GM23338 (cell line): ENCODE measurements at regions not wholly inside any gene's neighbourhood (a gene's known extent, or its start where the extent isn't known, plus 50 kb on each side); places are given as distances from the start of the nearest gene placed in this dataset.

Source experiments
- ATAC-seq: fragments of 200-7000 bp; cut with Tn5 transposase; 3 replicates; pipeline ENCODE4 v1.9.1; 2020
- DNase-seq: peaks from one replicate; pipeline ENCODE4 v3.0.0-alpha.2; 2015; ENCODE audit warnings: low spot score
- H2AFZ ChIP-seq: fragments of 200-600 bp; sonication (generic); 2 replicates; pipeline ENCODE4 v1.8.0; 2016; ENCODE audit warnings: antibody characterized with exemption, mild to moderate bottlenecking, moderate library complexity
- H3F3A ChIP-seq: fragments of 200-600 bp; sonication (generic); replicated peaks from 2 replicates; pipeline ENCODE4 v1.8.0; 2017; ENCODE audit warnings: antibody characterized with exemption, mixed run types, low read depth
- H3K27ac ChIP-seq: fragments of 200-600 bp; sonication (generic); 2 replicates; pipeline ENCODE4 v1.6.1; 2016; ENCODE audit warnings: low read depth
- H3K27me3 ChIP-seq: fragments of 200-600 bp; sonication (generic); 2 replicates; pipeline ENCODE4 v1.8.0; 2016; ENCODE audit warnings: mild to moderate bottlenecking, mixed run types, moderate library complexity; ENCODE audit not compliant: insufficient read depth
- H3K36me3 ChIP-seq: fragments of 200-600 bp; sonication (generic); 2 replicates; pipeline ENCODE4 v1.8.0; 2016; ENCODE audit warnings: mild to moderate bottlenecking; ENCODE audit not compliant: insufficient read depth
- H3K4me1 ChIP-seq: fragments of 200-600 bp; sonication (generic); 2 replicates; pipeline ENCODE4 v1.8.0; 2016; ENCODE audit warnings: mild to moderate bottlenecking, moderate library complexity; ENCODE audit not compliant: insufficient read depth
- H3K4me2 ChIP-seq: fragments of 200-600 bp; sonication (generic); 2 replicates; pipeline ENCODE4 v1.7.1; 2017; ENCODE audit warnings: mixed run types
- H3K4me3 ChIP-seq: fragments of 200-600 bp; sonication (generic); 2 replicates; pipeline ENCODE4 v1.6.1; 2016; ENCODE audit warnings: mixed run types
- H3K79me2 ChIP-seq: fragments of 200-600 bp; sonication (generic); replicated peaks from 2 replicates; pipeline ENCODE4 v1.8.0; 2017; ENCODE audit warnings: mild to moderate bottlenecking; ENCODE audit not compliant: insufficient read depth
- H3K9me2 ChIP-seq: fragments of 200-600 bp; sonication (generic); 2 replicates; pipeline ENCODE4 v1.8.0; 2017; ENCODE audit not compliant: insufficient read depth
- H4K20me1 ChIP-seq: fragments of 200-600 bp; sonication (generic); replicated peaks from 2 replicates; pipeline ENCODE4 v1.8.0; 2017; ENCODE audit warnings: mild to moderate bottlenecking; ENCODE audit not compliant: insufficient read depth
- H3K27ac Mint-ChIP-seq: 2 replicates; pipeline ENCODE4 v1.8.0; 2020; ENCODE audit warnings: inconsistent platforms, mild to moderate bottlenecking, moderate library complexity, mixed read lengths
- H3K27me3 Mint-ChIP-seq: 3 replicates; pipeline ENCODE4 v1.8.0; 2022; ENCODE audit warnings: low read depth, mild to moderate bottlenecking, moderate library complexity, mixed read lengths, inconsistent platforms; ENCODE audit not compliant: insufficient read depth, poor library complexity
- H3K36me3 Mint-ChIP-seq: 3 replicates; pipeline ENCODE4 v1.8.0; 2021; ENCODE audit warnings: low read depth, mild to moderate bottlenecking, inconsistent platforms, moderate library complexity, mixed read lengths
- H3K4me1 Mint-ChIP-seq: 3 replicates; pipeline ENCODE4 v1.8.0; 2020; ENCODE audit warnings: mild to moderate bottlenecking, inconsistent platforms, mixed read lengths
- H3K4me3 Mint-ChIP-seq: 3 replicates; pipeline ENCODE4 v1.8.0; 2021; ENCODE audit warnings: moderate library complexity, mild to moderate bottlenecking, inconsistent platforms, mixed read lengths
- H3K9me3 Mint-ChIP-seq: 3 replicates; pipeline ENCODE4 v1.8.0; 2020; ENCODE audit warnings: moderate library complexity, mild to moderate bottlenecking, inconsistent platforms, mixed read lengths
- CREB1 ChIP-seq: fragments of 250-450 bp; sonication (Bioruptor Pico); IDR thresholded peaks from 2 replicates; pipeline ENCODE4 v1.5.0; 2020; ENCODE audit warnings: low read depth, mild to moderate bottlenecking, moderate library complexity
- EZH2 ChIP-seq: fragments of 200-600 bp; sonication (generic); IDR thresholded peaks from one replicate; pipeline ENCODE4 v1.8.0; 2017; ENCODE audit warnings: antibody characterized with exemption, mild to moderate bottlenecking, low read depth; ENCODE audit not compliant: unreplicated experiment
- EZH2phosphoT487 ChIP-seq: fragments of 200-600 bp; sonication (generic); IDR thresholded peaks from one replicate; pipeline ENCODE4 v1.8.1; 2018; ENCODE audit warnings: antibody characterized with exemption; ENCODE audit not compliant: unreplicated experiment
- JUNB ChIP-seq: IDR thresholded peaks from one replicate; pipeline ENCODE4 v1.6.1; 2016; ENCODE audit warnings: antibody characterized with exemption; ENCODE audit not compliant: unreplicated experiment
- NANOG ChIP-seq: IDR thresholded peaks from 2 replicates; pipeline ENCODE4 v1.6.1; 2016; ENCODE audit warnings: antibody characterized with exemption, borderline replicate concordance
- POLR2AphosphoS5 ChIP-seq: IDR thresholded peaks from 2 replicates; pipeline ENCODE4 v1.6.1; 2016; ENCODE audit warnings: antibody characterized with exemption, low read depth
- STAT1 ChIP-seq: IDR thresholded peaks from one replicate; pipeline ENCODE4 v1.6.1; 2016; ENCODE audit warnings: antibody characterized with exemption; ENCODE audit not compliant: unreplicated experiment
- ZNF331 ChIP-seq: fragments of 250-450 bp; sonication (Bioruptor Pico); IDR thresholded peaks from 2 replicates; pipeline ENCODE4 v1.5.0; 2020; ENCODE audit warnings: low read depth, mild to moderate bottlenecking, moderate library complexity
- ZNF462 ChIP-seq: fragments of 250-450 bp; sonication (Bioruptor Pico); IDR thresholded peaks from 2 replicates; pipeline ENCODE4 v1.5.0; 2020; ENCODE audit warnings: mild to moderate bottlenecking, moderate library complexity
- TF ChIP-seq, protein P1 (sequence below): IDR thresholded peaks from one replicate; pipeline ENCODE4 v1.6.1; 2018; ENCODE audit warnings: antibody characterized with exemption; ENCODE audit not compliant: unreplicated experiment

- TF ChIP-seq ZNF462 (CRISPR knock-in tag) (no peak), POLR2AphosphoS5 (no peak), EZH2phosphoT487 (no peak), CREB1 (CRISPR knock-in tag) (no peak), NANOG (no peak)
Measured at GRCh38 chr9:79446523-79447307, 125.0 kb upstream of the TLE4 start (continued).

DNA sequence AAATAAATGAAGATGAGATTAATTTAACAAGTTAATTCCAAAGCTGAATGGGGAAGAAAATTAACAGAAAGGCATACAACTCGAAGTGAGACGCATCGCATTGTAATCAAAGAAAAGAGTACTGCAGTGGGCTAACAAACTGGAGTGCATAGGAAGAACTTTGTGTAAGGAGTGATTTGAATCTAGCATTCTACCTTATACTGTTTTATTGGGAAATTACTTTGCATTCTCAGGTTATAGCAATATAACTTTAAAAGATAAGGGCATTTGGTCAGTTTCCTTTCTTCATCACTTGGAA, 124.5 kb upstream of the TLE4 start:
- Histone ChIP-seq H4K20me1 (no peaks in the 10 kb centered on the region), H3K36me3 (no peaks in the 10 kb centered on the region), H3K4me2 (no peak overlapping the region), H3K4me3 (no peak overlapping the region), H3K27me3 (no peaks in the 10 kb centered on the region), H3K9me2 (no peaks in the 10 kb centered on the region), H3K4me1 (peaks cover 6% of the 10 kb centered on the region), H3K27ac (no peak overlapping the region), H3F3A (no peaks in the 10 kb centered on the region), H3K79me2 (no peaks in the 10 kb centered on the region), H2AFZ (no peak overlapping the region)
- H3K36me3 Mint-ChIP-seq = peaks cover under 1% of the 10 kb centered on the region; the same call in 2 of the 3 replicates
- H3K27ac Mint-ChIP-seq = no peak overlapping the region
- no peaks in the 10 kb centered on the region for H3K27me3 Mint-ChIP-seq
- peaks cover 1% of the 10 kb centered on the region; the same call in 2 of the 3 replicates for H3K9me3 Mint-ChIP-seq
- ATAC-seq (no peak), DNase-seq (no peak)
- peaks cover 5% of the 10 kb centered on the region; the same call in 1 of the 3 replicates for H3K4me1 Mint-ChIP-seq
- no peak overlapping the region for H3K4me3 Mint-ChIP-seq
- TF ChIP-seq JUNB (no peak), STAT1 (no peak), NANOG (no peak), EZH2 (no peak), ZNF331 (CRISPR knock-in tag) (no peak)
- TF ChIP-seq, protein P1, sequence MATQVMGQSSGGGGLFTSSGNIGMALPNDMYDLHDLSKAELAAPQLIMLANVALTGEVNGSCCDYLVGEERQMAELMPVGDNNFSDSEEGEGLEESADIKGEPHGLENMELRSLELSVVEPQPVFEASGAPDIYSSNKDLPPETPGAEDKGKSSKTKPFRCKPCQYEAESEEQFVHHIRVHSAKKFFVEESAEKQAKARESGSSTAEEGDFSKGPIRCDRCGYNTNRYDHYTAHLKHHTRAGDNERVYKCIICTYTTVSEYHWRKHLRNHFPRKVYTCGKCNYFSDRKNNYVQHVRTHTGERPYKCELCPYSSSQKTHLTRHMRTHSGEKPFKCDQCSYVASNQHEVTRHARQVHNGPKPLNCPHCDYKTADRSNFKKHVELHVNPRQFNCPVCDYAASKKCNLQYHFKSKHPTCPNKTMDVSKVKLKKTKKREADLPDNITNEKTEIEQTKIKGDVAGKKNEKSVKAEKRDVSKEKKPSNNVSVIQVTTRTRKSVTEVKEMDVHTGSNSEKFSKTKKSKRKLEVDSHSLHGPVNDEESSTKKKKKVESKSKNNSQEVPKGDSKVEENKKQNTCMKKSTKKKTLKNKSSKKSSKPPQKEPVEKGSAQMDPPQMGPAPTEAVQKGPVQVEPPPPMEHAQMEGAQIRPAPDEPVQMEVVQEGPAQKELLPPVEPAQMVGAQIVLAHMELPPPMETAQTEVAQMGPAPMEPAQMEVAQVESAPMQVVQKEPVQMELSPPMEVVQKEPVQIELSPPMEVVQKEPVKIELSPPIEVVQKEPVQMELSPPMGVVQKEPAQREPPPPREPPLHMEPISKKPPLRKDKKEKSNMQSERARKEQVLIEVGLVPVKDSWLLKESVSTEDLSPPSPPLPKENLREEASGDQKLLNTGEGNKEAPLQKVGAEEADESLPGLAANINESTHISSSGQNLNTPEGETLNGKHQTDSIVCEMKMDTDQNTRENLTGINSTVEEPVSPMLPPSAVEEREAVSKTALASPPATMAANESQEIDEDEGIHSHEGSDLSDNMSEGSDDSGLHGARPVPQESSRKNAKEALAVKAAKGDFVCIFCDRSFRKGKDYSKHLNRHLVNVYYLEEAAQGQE = no peak
